Lung (tissue), 11 donors: ENCODE measurements at regions not wholly inside any gene's neighbourhood (a gene's known extent, or its start where the extent isn't known, plus 50 kb on each side); places are given as distances from the start of the nearest gene placed in this dataset.
A peak's percentile ranks its signal among the peaks of the same experiment; 100 is the strongest.

Experiments
- ATAC-seq: fragments of 200-7000 bp; cut with Tn5 transposase; one replicate; pipeline ENCODE4 v1.9.1; 2020; ENCODE audit warnings: moderate number of reproducible peaks; ENCODE audit not compliant: insufficient read depth, low FRiP score
- DNase-seq, 3 donors: peaks; one replicate each; pipeline ENCODE4 v3.0.0-alpha.2; 2013 to 2017
- H3K27ac ChIP-seq, 2 donors: one replicate each; pipeline ENCODE4 v1.5.1; 2013; ENCODE audit warnings: mild to moderate bottlenecking in 2 of 2, moderate library complexity in 2 of 2, control low read depth in 1 of 2, inconsistent platforms in 1 of 2, low read depth in 1 of 2, low read length in 1 of 2
- H3K27me3 ChIP-seq, 3 donors: one replicate each; pipeline ENCODE4 v1.5.1; 2013; ENCODE audit warnings: low read length in 2 of 3; ENCODE audit not compliant: control insufficient read depth in 3 of 3, insufficient read depth in 3 of 3
- H3K36me3 ChIP-seq, 4 donors: one replicate each; pipeline ENCODE4 v1.5.1; 2013; ENCODE audit warnings: low read length in 4 of 4, mild to moderate bottlenecking in 1 of 4, moderate library complexity in 1 of 4; ENCODE audit not compliant: control insufficient read depth in 4 of 4, insufficient read depth in 4 of 4
- H3K4me1 ChIP-seq, 5 donors: one replicate each; pipeline ENCODE4 v1.5.1; 2013; ENCODE audit warnings: low read length in 5 of 5, mild to moderate bottlenecking in 2 of 5, moderate library complexity in 1 of 5; ENCODE audit not compliant: control insufficient read depth in 5 of 5, insufficient read depth in 5 of 5
- H3K4me3 ChIP-seq: one replicate; pipeline ENCODE4 v1.5.1; 2013; ENCODE audit warnings: mild to moderate bottlenecking, control low read depth, moderate library complexity
- H3K9ac ChIP-seq, 2 donors: one replicate each; pipeline ENCODE4 v1.5.1; 2013; ENCODE audit warnings: low read length in 2 of 2, control low read depth in 1 of 2; ENCODE audit not compliant: insufficient read depth in 1 of 2
- H3K9me3 ChIP-seq, 4 donors: one replicate each; pipeline ENCODE4 v1.5.1; 2013; ENCODE audit warnings: low read length in 3 of 4, mild to moderate bottlenecking in 1 of 4, moderate library complexity in 1 of 4; ENCODE audit not compliant: control insufficient read depth in 4 of 4, insufficient read depth in 3 of 4
- WGBS, 2 donors: extraction: QIAGEN DNeasy Blood & Tissue Kit; methylation state at CpG; one replicate each; pipeline ENCODE4 v1.1.7; 2013; 5-methylcytosine and 5-hydroxymethylcytosine counted together
- TF ChIP-seq, protein P1 (sequence below): IDR thresholded peaks from 2 replicates; pipeline ENCODE4 v1.5.1; 2012; ENCODE audit warnings: mild to moderate bottlenecking; ENCODE audit errors: control extremely low read depth, extremely low read depth
- donor health status: control.
- donor health status: control.
- donor health status: Bipolar disorder and iron deficiency.
- donor health status: healthy.
- donor health status: DM: yes; HTN: yes; CAD: no.

DNA sequence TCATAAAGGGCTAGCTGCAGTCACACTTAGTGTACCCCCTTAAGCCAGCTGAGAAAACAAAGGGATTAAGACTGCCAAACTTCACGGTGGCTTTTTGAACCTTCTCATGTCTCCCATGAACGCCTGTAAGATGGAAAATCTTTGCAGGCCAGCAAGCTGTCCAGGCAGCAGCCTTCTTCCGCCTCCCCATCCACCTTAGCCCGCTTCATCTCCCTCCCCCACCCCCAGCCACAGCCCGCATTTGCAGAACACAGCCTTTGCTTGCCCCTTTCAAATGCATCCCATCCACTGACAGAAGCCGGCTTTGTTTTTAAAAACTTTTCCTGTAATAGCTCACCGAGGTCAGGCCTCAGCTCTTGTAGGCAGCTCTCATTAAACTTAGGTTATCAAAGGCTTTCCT lies 113.8 kb upstream of the FAM9B start:
- peaks cover 0 to 1% (median 0%) of the 10 kb centered on the region in 4 donors for H3K9me3 ChIP-seq
- TF ChIP-seq, protein P1, sequence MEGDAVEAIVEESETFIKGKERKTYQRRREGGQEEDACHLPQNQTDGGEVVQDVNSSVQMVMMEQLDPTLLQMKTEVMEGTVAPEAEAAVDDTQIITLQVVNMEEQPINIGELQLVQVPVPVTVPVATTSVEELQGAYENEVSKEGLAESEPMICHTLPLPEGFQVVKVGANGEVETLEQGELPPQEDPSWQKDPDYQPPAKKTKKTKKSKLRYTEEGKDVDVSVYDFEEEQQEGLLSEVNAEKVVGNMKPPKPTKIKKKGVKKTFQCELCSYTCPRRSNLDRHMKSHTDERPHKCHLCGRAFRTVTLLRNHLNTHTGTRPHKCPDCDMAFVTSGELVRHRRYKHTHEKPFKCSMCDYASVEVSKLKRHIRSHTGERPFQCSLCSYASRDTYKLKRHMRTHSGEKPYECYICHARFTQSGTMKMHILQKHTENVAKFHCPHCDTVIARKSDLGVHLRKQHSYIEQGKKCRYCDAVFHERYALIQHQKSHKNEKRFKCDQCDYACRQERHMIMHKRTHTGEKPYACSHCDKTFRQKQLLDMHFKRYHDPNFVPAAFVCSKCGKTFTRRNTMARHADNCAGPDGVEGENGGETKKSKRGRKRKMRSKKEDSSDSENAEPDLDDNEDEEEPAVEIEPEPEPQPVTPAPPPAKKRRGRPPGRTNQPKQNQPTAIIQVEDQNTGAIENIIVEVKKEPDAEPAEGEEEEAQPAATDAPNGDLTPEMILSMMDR: no peak
- WGBS, 2 donors: 38 to 77% methylated on average over 6 to 7 of the region's 7 CpGs
- no peaks in the 10 kb centered on the region for H3K4me1 ChIP-seq
- no peak for ATAC-seq
- no peak overlapping the region for H3K27ac ChIP-seq
- no peaks in the 10 kb centered on the region for H3K36me3 ChIP-seq
- no peak overlapping the region for H3K9ac ChIP-seq
- H3K27me3 ChIP-seq: peaks cover 0 to 22% (median 11%) of the 10 kb centered on the region in 3 donors
- peak in 1 of 3 donors; percentile 32 for DNase-seq
- H3K4me3 ChIP-seq: no peak overlapping the region

DNA sequence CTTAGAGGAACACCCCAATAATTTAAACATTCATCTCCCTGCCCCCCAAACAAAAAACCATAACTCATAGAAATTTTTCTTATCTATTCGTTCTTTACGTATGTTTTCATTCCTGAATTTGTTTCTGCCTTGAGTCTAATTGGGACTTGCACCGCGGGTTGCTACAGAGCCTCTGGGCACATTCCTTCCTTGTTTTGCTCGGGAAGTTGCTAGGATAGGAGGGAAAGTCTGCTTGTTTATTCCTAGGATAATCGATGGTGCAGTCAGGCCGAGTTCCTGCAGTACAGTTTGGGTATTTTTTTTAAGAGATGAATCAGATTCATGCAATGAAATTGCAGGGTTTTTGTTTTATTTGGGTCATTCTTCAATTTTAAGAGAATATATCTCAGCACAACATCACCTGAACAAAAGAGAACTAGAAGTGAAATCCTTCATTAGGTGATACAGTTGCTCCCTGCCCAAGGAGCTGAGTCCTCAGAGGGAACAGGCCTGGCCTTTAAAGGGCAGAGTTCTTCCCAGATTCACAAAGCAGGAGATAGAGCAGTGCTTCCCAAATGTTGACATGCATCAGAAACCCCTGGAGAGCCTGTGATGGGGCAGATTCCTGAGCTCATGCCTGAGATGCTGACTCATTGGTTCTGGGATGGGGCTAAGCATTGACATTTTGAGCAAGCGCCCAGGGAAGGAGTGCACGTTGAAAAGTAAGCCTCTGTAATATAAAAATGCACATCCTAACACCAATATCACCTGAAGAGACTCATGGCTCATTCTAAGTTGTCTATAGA lies 114.9 kb upstream of the FAM9B start:
- Histone ChIP-seq H3K4me1 (no peaks in the 10 kb centered on the region), H3K9ac (no peak overlapping the region), H3K27me3 (peaks cover 0 to 17% (median 8%) of the 10 kb centered on the region in 3 donors), H3K9me3 (peaks cover 0 to 1% (median 0%) of the 10 kb centered on the region in 4 donors), H3K4me3 (no peak overlapping the region), H3K36me3 (no peaks in the 10 kb centered on the region), H3K27ac (no peak overlapping the region)
- WGBS, 2 donors: 34 to 66% methylated on average over 9 of the region's 9 CpGs
- ATAC-seq: no peak
- TF ChIP-seq, protein P1: no peak
- DNase-seq: peak in 2 of 3 donors; percentile 39 to 47

GRCh38 chrX:9149501-9150245 lies 115.7 kb upstream of the FAM9B start:
- peaks cover 0 to 17% (median 6%) of the 10 kb centered on the region in 3 donors for H3K27me3 ChIP-seq
- TF ChIP-seq, protein P1: no peak
- no peaks in the 10 kb centered on the region for H3K36me3 ChIP-seq
- H3K9ac ChIP-seq: no peak overlapping the region
- 72 to 87% methylated on average over 8 of the region's 8 CpGs for WGBS, 2 donors
- H3K9me3 ChIP-seq: peaks cover 0 to 1% (median 0%) of the 10 kb centered on the region in 4 donors
- peak in 1 of 3 donors; percentile 9 for DNase-seq
- no peak overlapping the region for H3K4me3 ChIP-seq
- ATAC-seq: no peak
- H3K27ac ChIP-seq: no peak overlapping the region
- no peaks in the 10 kb centered on the region for H3K4me1 ChIP-seq
